ENCODE measurements at regions not wholly inside any gene's neighbourhood (a gene's known extent, or its start where the extent isn't known, plus 50 kb on each side); places are given as distances from the start of the nearest gene placed in this dataset.
"Not testable (repeated sequence)": the region's sequence is repeated elsewhere in the genome, so short reads cannot be mapped to it uniquely, and the experiment has no call there.

- DNase-seq, result no peak
These were observed 75.1 kb upstream of the PTPRK start for GRCh38 chr6:128595544-128595943.

DNA sequence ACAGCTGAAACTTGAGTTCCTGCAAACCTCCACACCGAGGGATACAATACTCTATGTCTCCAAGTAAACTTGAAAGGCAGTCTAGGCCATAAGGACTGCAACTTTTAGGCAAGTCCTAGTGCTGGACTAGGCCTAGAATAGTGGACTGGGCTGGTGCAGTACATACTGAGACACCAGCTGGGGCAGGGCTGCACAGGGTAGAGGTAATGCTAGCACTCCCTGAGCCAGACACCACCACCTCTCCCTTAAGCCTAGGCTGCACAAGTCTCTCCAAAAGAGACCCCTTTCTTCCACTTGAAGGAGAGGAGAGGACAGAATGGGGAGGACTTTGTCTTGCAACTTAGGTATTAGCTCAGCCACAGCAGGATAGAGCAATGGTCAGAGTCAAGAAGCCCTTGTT is 65.7 kb upstream of the PTPRK start:
- no peak for DNase-seq

GRCh38 chr6:128580224-128581110 is 60.1 kb upstream of the PTPRK start:
- no peak for DNase-seq

DNA sequence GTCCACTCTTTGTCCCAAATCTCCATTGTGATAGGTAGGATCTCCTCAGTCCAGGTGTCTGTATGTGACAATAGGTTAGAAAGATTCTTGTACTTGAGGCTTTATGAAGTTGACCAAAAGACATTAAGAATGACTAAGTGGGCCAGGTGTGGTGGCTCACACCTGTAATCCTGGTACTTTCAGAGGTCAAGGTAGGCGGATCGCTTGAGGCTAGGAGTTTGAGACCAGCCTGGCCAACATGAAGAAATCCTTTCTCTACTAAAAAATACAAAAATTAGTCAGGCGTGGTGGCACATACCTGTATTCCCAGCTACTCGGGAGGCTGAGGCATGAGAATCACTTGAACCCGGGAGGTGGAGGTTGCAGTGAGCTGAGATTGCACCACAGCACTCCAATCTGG is 54.9 kb upstream of the PTPRK start:
- DNase-seq, result not testable (repeated sequence)

- DNase-seq, result no peak
These were observed 54.0 kb upstream of the PTPRK start for GRCh38 chr6:128574402-128574801.

GRCh38 chr6:128573036-128573435 is 52.6 kb upstream of the PTPRK start:
- no peak for DNase-seq

- DNase-seq, result no peak
These were observed 51.9 kb upstream of the PTPRK start for GRCh38 chr6:128572294-128572693.

GRCh38 chr6:128570680-128571063 is 50.3 kb upstream of the PTPRK start:
- DNase-seq, result no peak

DNA sequence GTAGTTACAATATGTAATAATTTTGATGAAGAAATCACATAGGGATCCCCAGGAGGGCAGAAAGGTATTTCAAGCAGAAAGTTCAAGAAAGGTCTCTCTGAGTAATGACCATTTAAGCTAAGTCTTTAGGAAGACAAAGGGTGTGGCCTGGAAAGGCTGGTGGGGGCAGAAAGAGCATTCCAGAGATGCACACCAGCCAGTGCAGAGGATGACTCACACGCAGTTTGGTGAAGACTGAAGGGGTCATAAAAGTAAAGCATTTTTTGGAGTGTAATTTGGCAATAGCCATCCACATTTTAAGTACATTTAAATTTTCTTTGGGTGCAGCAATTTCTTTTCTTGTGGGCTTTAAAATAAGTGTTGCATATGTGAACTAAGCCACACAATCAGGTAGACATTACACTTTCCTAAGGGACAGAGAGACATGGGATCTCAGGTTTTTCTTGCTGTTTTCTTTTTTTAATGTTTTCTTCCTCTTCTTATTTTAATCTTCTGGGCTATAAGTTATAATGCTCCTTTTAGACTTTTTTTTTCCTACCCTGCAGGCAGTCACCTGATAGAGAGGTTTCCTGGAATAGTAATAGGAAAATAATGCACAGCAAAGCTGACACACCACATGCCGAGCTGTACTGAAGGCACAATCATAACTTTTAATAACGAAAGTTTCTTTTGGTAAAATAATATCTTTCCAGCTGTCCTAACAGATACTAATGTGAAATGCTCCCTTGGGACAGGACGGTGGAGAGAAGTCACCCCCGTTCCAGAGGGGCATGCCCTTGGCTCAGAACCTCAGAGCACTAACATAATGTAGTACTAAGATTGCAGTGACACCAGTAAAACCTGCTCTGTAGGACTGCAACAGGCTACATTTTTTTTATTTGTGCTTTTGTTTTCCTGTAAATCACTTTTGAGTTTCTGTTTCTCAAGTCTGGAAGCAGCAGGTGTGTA is 49.6 kb upstream of the PTPRK start:
- DNase-seq, result no peak
